ENCODE measurements at regions not wholly inside any gene's neighbourhood (a gene's known extent, or its start where the extent isn't known, plus 50 kb on each side); places are given as distances from the start of the nearest gene placed in this dataset.

GRCh38 chr16:86300746-86301481, 209.4 kb upstream of the FOXF1 start:
- Histone ChIP-seq H3K27ac (ENCODE audit: low read length) (no peak overlapping the region), H3K4me3 (ENCODE audit: low read length) (peak overlapping the region; percentile 47), H3K36me3 (ENCODE audit: control insufficient read depth, low read depth, low read length) (no peaks in the 10 kb centered on the region), H3K9me3 (ENCODE audit: control insufficient read depth, low read depth, low read length) (no peaks in the 10 kb centered on the region), H3K9ac (ENCODE audit: low read length) (peak overlapping the region; percentile 4), H3K4me1 (ENCODE audit: control insufficient read depth, low read depth, low read length) (peaks cover 23% of the 10 kb centered on the region), H3K27me3 (ENCODE audit: control insufficient read depth, insufficient read depth, low read length) (peaks cover 45% of the 10 kb centered on the region)

- H3K27me3 ChIP-seq (ENCODE audit: control insufficient read depth, insufficient read depth, low read length), result peaks cover 28% of the 10 kb centered on the region
- H3K9ac ChIP-seq (ENCODE audit: low read length), result no peak overlapping the region
- no peak overlapping the region for H3K27ac ChIP-seq (ENCODE audit: low read length)
- peaks cover 23% of the 10 kb centered on the region for H3K4me1 ChIP-seq (ENCODE audit: control insufficient read depth, low read depth, low read length)
- H3K4me3 ChIP-seq (ENCODE audit: low read length), result no peak overlapping the region
- no peaks in the 10 kb centered on the region for H3K9me3 ChIP-seq (ENCODE audit: control insufficient read depth, low read depth, low read length)
- H3K36me3 ChIP-seq (ENCODE audit: control insufficient read depth, low read depth, low read length), result no peaks in the 10 kb centered on the region
These were observed 207.8 kb upstream of the FOXF1 start for GRCh38 chr16:86302421-86303109.

- Histone ChIP-seq H3K4me3 (ENCODE audit: low read length) (no peak overlapping the region), H3K36me3 (ENCODE audit: control insufficient read depth, low read depth, low read length) (no peaks in the 10 kb centered on the region), H3K4me1 (ENCODE audit: control insufficient read depth, low read depth, low read length) (peaks cover 13% of the 10 kb centered on the region), H3K9ac (ENCODE audit: low read length) (no peak overlapping the region), H3K9me3 (ENCODE audit: control insufficient read depth, low read depth, low read length) (no peaks in the 10 kb centered on the region), H3K27ac (ENCODE audit: low read length) (no peak overlapping the region), H3K27me3 (ENCODE audit: control insufficient read depth, insufficient read depth, low read length) (peaks cover 14% of the 10 kb centered on the region)
These were observed 206.3 kb upstream of the FOXF1 start for GRCh38 chr16:86303787-86304678.

- Histone ChIP-seq H3K27ac (ENCODE audit: low read length) (no peak overlapping the region), H3K4me1 (ENCODE audit: control insufficient read depth, low read depth, low read length) (peaks cover 13% of the 10 kb centered on the region), H3K9me3 (ENCODE audit: control insufficient read depth, low read depth, low read length) (no peaks in the 10 kb centered on the region), H3K27me3 (ENCODE audit: control insufficient read depth, insufficient read depth, low read length) (peaks cover 5% of the 10 kb centered on the region), H3K36me3 (ENCODE audit: control insufficient read depth, low read depth, low read length) (no peaks in the 10 kb centered on the region), H3K9ac (ENCODE audit: low read length) (no peak overlapping the region), H3K4me3 (ENCODE audit: low read length) (no peak overlapping the region)
These were observed 205.5 kb upstream of the FOXF1 start for GRCh38 chr16:86304868-86305267.

- Histone ChIP-seq H3K4me3 (ENCODE audit: low read length) (no peak overlapping the region), H3K27ac (ENCODE audit: low read length) (no peak overlapping the region), H3K36me3 (ENCODE audit: control insufficient read depth, low read depth, low read length) (no peaks in the 10 kb centered on the region), H3K9ac (ENCODE audit: low read length) (no peak overlapping the region), H3K9me3 (ENCODE audit: control insufficient read depth, low read depth, low read length) (no peaks in the 10 kb centered on the region), H3K4me1 (ENCODE audit: control insufficient read depth, low read depth, low read length) (peaks cover 8% of the 10 kb centered on the region), H3K27me3 (ENCODE audit: control insufficient read depth, insufficient read depth, low read length) (no peaks in the 10 kb centered on the region)
These were observed 204.9 kb upstream of the FOXF1 start for GRCh38 chr16:86305440-86305839.

GRCh38 chr16:86306011-86306644, 204.2 kb upstream of the FOXF1 start:
- H3K4me3 ChIP-seq (ENCODE audit: low read length), result no peak overlapping the region
- no peaks in the 10 kb centered on the region for H3K36me3 ChIP-seq (ENCODE audit: control insufficient read depth, low read depth, low read length)
- H3K27ac ChIP-seq (ENCODE audit: low read length), result no peak overlapping the region
- peaks cover 3% of the 10 kb centered on the region for H3K4me1 ChIP-seq (ENCODE audit: control insufficient read depth, low read depth, low read length)
- H3K9me3 ChIP-seq (ENCODE audit: control insufficient read depth, low read depth, low read length), result no peaks in the 10 kb centered on the region
- H3K27me3 ChIP-seq (ENCODE audit: control insufficient read depth, insufficient read depth, low read length), result no peaks in the 10 kb centered on the region
- H3K9ac ChIP-seq (ENCODE audit: low read length), result no peak overlapping the region

- no peaks in the 10 kb centered on the region for H3K27me3 ChIP-seq (ENCODE audit: control insufficient read depth, insufficient read depth, low read length)
- H3K9me3 ChIP-seq (ENCODE audit: control insufficient read depth, low read depth, low read length), result no peaks in the 10 kb centered on the region
- no peaks in the 10 kb centered on the region for H3K36me3 ChIP-seq (ENCODE audit: control insufficient read depth, low read depth, low read length)
- no peak overlapping the region for H3K9ac ChIP-seq (ENCODE audit: low read length)
- H3K4me1 ChIP-seq (ENCODE audit: control insufficient read depth, low read depth, low read length), result no peaks in the 10 kb centered on the region
- no peak overlapping the region for H3K27ac ChIP-seq (ENCODE audit: low read length)
- H3K4me3 ChIP-seq (ENCODE audit: low read length), result no peak overlapping the region
These were observed 203.4 kb upstream of the FOXF1 start for GRCh38 chr16:86306811-86307513.

- H3K27ac ChIP-seq (ENCODE audit: low read length), result no peak overlapping the region
- no peaks in the 10 kb centered on the region for H3K27me3 ChIP-seq (ENCODE audit: control insufficient read depth, insufficient read depth, low read length)
These were observed 202.8 kb upstream of the FOXF1 start for GRCh38 chr16:86307514-86307903.

GRCh38 chr16:86308514-86308913, 201.8 kb upstream of the FOXF1 start:
- H3K4me3 ChIP-seq (ENCODE audit: low read length), result no peak overlapping the region
- no peaks in the 10 kb centered on the region for H3K36me3 ChIP-seq (ENCODE audit: control insufficient read depth, low read depth, low read length)
- H3K27me3 ChIP-seq (ENCODE audit: control insufficient read depth, insufficient read depth, low read length), result no peaks in the 10 kb centered on the region
- H3K9ac ChIP-seq (ENCODE audit: low read length), result no peak overlapping the region
- no peak overlapping the region for H3K27ac ChIP-seq (ENCODE audit: low read length)
- no peaks in the 10 kb centered on the region for H3K9me3 ChIP-seq (ENCODE audit: control insufficient read depth, low read depth, low read length)
- no peaks in the 10 kb centered on the region for H3K4me1 ChIP-seq (ENCODE audit: control insufficient read depth, low read depth, low read length)

More at GRCh38 chr16:86307514-86307903, 202.8 kb upstream of the FOXF1 start:
- no peak overlapping the region for H3K4me3 ChIP-seq (ENCODE audit: low read length)
- H3K9ac ChIP-seq (ENCODE audit: low read length), result no peak overlapping the region
- H3K36me3 ChIP-seq (ENCODE audit: control insufficient read depth, low read depth, low read length), result no peaks in the 10 kb centered on the region
- no peaks in the 10 kb centered on the region for H3K4me1 ChIP-seq (ENCODE audit: control insufficient read depth, low read depth, low read length)
- H3K9me3 ChIP-seq (ENCODE audit: control insufficient read depth, low read depth, low read length), result no peaks in the 10 kb centered on the region

GRCh38 chr16:86313631-86314030, 196.7 kb upstream of the FOXF1 start:
- Histone ChIP-seq H3K27ac (ENCODE audit: low read length) (no peak overlapping the region), H3K4me3 (ENCODE audit: low read length) (no peak overlapping the region), H3K36me3 (ENCODE audit: control insufficient read depth, low read depth, low read length) (no peaks in the 10 kb centered on the region), H3K27me3 (ENCODE audit: control insufficient read depth, insufficient read depth, low read length) (no peaks in the 10 kb centered on the region), H3K9me3 (ENCODE audit: control insufficient read depth, low read depth, low read length) (no peaks in the 10 kb centered on the region), H3K4me1 (ENCODE audit: control insufficient read depth, low read depth, low read length) (no peaks in the 10 kb centered on the region), H3K9ac (ENCODE audit: low read length) (no peak overlapping the region)

Data from iPS-18a (cell line).